ENCODE measurements at regions not wholly inside any gene's neighbourhood (a gene's known extent, or its start where the extent isn't known, plus 50 kb on each side); places are given as distances from the start of the nearest gene placed in this dataset.

DNA sequence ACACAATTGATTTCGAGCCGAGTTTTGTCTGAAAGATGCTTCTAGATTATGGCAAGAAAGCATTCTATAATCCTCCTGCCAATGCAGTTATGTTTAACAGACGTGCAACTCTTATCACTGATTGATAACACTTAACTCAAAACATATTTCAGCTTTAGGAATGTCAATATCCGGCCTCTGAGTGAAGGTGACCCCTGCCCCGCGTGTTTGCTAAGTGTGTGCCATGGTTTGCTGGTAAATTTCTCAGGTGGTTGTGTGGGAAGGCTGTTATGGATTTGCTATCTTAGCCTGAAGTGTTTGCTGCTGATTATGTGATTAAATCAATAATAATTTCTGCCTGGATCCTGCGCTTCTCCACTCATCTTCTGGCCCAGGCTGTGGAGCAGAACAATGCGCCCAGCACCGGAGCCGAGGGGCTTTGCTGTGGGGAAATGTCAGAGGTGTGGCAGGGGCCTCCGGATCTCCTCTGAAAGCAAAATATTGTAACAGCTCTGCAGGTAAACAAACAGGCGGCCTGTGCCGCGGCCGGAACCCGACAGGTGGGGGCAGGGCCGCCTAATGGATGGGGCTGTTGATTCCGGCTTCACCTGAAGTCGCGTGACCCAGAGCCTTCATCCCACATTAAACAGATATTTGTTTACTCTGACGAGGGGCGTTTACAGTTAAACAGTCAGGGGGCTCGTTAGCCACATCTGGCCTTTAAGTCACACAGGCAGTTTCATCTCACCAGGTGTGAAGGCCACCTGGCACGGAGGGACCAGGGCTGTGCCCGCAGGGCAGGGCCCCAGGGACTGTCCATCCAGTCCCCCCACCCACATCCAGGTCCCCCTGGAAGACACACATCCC is 210.7 kb upstream of the SALL3 start:
- Histone ChIP-seq H3K4me1 (ENCODE audit: control insufficient read depth in 1 of 2, insufficient read depth in 2 of 2, low read length in 2 of 2) (no peaks in the 10 kb centered on the region), H3K27ac (ENCODE audit: low read depth in 1 of 2, low read length in 2 of 2) (no peak overlapping the region), H3K27me3 (ENCODE audit: control insufficient read depth in 1 of 2, insufficient read depth in 2 of 2, low read length in 1 of 2) (no peaks in the 10 kb centered on the region), H3K36me3 (ENCODE audit: control insufficient read depth in 1 of 2, insufficient read depth in 2 of 2, low read length in 1 of 2) (no peaks in the 10 kb centered on the region), H3K4me3 (ENCODE audit: low read length in 2 of 2) (no peak overlapping the region), H3K9me3 (ENCODE audit: control insufficient read depth, low read length) (no peaks in the 10 kb centered on the region)
- ATAC-seq (ENCODE audit: low FRiP score) (no peak), DNase-seq (peak in 1 of 2 donors; percentile 57)
- intact Hi-C loops (cut with DNase I): no loop called here
- 58 to 67% methylated on average over 24 to 25 of the region's 25 CpGs for WGBS, 2 donors

DNA sequence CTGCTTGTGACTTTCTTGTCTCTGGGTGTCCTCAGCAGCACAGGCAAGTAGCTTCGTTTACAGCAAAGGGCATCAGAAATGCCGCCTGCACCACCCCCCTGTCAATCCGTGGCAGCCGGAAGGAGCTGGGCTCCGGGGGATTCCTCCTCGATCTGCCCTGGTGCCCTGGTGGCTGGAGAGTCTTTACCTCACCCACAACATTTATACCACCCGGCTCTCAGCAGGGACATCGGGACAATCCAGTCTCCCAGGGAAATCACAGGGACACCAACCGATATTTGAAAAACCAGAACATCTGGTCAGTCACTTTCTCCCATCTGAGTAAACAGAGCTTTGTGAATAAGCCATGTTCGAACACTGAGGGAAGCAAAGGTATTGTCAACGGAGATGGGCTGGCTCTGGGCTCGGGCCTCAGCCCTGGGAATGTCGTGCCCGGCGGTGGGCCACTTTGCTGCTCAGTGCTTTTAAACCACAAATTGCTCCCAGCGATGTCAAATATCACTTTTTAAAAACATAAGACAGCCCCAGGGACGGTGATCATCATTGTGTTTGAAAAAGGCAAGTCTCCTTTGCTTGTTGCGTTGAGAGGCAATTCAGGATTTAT is 210.0 kb upstream of the SALL3 start:
- ATAC-seq (ENCODE audit: low FRiP score) (no peak), DNase-seq (no peak)
- H3K4me1 ChIP-seq (ENCODE audit: control insufficient read depth in 1 of 2, insufficient read depth in 2 of 2, low read length in 2 of 2): no peaks in the 10 kb centered on the region
- no peak overlapping the region for H3K27ac ChIP-seq (ENCODE audit: low read depth in 1 of 2, low read length in 2 of 2)
- H3K27me3 ChIP-seq (ENCODE audit: control insufficient read depth in 1 of 2, insufficient read depth in 2 of 2, low read length in 1 of 2): no peaks in the 10 kb centered on the region
- intact Hi-C loops (cut with DNase I): no loop called here
- H3K4me3 ChIP-seq (ENCODE audit: low read length in 2 of 2): no peak overlapping the region
- H3K36me3 ChIP-seq (ENCODE audit: control insufficient read depth in 1 of 2, insufficient read depth in 2 of 2, low read length in 1 of 2): no peaks in the 10 kb centered on the region
- no peaks in the 10 kb centered on the region for H3K9me3 ChIP-seq (ENCODE audit: control insufficient read depth, low read length)
- 64 to 78% methylated on average over 18 of the region's 18 CpGs for WGBS, 2 donors

DNA sequence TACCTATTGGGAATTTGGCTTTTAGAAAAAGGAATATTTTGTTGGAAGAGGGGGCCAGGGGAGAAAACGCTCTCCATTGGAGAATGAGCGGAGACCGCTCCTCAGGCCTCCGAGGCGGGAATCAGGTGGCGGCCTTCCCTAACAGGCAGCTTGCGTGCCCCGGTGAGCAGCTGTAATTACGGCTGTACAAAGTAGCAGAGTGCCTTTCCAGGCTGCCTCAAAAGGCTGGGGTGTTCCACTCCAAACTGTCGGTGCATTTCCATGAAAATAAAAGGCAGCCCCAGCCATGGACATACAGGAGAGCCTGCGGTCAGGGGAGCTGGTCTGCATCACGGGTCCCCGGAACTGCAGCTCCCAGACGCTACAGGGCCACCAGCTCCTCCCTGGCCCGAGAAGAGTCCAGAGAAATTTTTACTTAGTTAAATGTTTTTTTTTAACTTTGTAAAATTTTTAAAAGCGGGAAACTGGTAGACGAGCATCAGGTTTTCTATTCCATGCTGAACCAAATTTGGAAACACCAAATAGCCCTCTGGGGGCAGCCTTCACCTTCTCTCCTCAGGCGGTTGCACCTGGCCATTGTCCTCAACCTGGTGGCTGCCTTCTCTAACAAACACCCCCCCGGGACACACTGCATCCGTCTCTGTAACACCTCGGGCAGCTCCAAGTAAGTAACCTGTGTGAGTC is 209.3 kb upstream of the SALL3 start:
- intact Hi-C loops (cut with DNase I): no loop called here
- no peak for ATAC-seq (ENCODE audit: low FRiP score)
- H3K4me1 ChIP-seq (ENCODE audit: control insufficient read depth in 1 of 2, insufficient read depth in 2 of 2, low read length in 2 of 2): no peaks in the 10 kb centered on the region
- no peak overlapping the region for H3K27ac ChIP-seq (ENCODE audit: low read depth in 1 of 2, low read length in 2 of 2)
- no peak overlapping the region for H3K4me3 ChIP-seq (ENCODE audit: low read length in 2 of 2)
- H3K36me3 ChIP-seq (ENCODE audit: control insufficient read depth in 1 of 2, insufficient read depth in 2 of 2, low read length in 1 of 2): no peaks in the 10 kb centered on the region
- no peaks in the 10 kb centered on the region for H3K9me3 ChIP-seq (ENCODE audit: control insufficient read depth, low read length)
- no peak for DNase-seq
- H3K27me3 ChIP-seq (ENCODE audit: control insufficient read depth in 1 of 2, insufficient read depth in 2 of 2, low read length in 1 of 2): no peaks in the 10 kb centered on the region
- 84 to 89% methylated on average over 21 of the region's 21 CpGs for WGBS, 2 donors

DNA sequence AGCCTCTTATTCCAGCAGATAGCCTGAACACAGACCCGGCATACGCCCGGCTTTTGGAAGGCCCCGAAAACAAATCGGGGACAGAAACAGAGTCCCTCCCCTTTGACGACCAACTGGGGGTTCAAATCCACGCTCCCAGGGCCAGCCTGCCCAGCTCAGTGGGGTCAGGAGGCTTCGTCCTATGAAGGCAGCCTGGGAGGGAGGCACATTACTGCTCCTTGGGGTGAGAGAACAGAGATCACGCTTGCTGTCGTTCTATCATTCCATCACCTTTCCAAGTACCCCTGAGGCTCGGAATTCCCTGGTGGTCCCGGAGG is 208.8 kb upstream of the SALL3 start:
- Histone ChIP-seq H3K4me1 (ENCODE audit: control insufficient read depth in 1 of 2, insufficient read depth in 2 of 2, low read length in 2 of 2) (no peaks in the 10 kb centered on the region), H3K27me3 (ENCODE audit: control insufficient read depth in 1 of 2, insufficient read depth in 2 of 2, low read length in 1 of 2) (no peaks in the 10 kb centered on the region), H3K9me3 (ENCODE audit: control insufficient read depth, low read length) (no peaks in the 10 kb centered on the region), H3K4me3 (ENCODE audit: low read length in 2 of 2) (no peak overlapping the region), H3K36me3 (ENCODE audit: control insufficient read depth in 1 of 2, insufficient read depth in 2 of 2, low read length in 1 of 2) (no peaks in the 10 kb centered on the region), H3K27ac (ENCODE audit: low read depth in 1 of 2, low read length in 2 of 2) (no peak overlapping the region)
- intact Hi-C loops (cut with DNase I): no loop called here
- 84 to 91% methylated on average over 12 of the region's 12 CpGs for WGBS, 2 donors
- DNase-seq (no peak), ATAC-seq (ENCODE audit: low FRiP score) (no peak)

DNA sequence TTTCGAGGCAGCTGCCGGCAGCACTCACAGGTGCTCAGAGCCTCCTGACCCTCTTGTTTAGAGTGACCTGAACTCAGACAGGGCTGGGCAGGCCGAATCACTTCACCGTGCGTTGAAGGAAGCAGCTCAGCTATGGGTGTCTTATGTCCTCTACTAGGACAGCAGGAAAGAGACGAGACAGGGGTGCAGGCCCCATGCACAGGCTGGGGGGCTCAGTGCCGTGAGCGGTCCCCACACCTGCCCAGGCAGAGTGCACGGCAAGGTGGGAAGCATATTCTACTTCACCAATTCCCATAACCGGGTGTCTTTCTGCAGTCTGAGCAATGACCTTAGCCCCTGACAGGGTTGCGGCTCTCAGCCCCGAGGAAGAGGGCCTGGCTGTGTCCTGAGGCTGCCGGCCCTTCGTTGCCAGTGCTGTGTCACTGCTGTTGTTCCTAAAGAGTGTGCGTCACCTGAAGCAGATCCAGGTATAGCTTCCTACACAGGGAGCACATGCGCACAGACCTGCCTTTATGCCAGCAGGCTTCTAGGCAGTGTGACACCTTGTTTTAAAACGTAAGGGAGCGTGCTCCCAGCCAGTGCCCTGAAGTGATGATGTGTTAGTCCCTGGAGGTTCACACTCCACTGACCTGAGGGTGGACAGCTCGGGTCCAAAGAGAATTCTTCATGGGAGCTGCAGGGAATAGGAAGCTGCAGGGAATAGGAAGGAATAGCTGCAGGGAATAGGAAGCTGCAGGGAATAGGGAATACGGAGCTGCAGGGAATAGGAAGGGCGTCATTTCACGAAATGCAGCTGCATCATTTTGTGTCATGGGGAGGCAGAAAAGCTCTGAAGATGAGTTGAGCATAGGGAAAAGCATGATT is 207.9 kb upstream of the SALL3 start:
- ATAC-seq (ENCODE audit: low FRiP score) (no peak), DNase-seq (no peak)
- H3K27me3 ChIP-seq (ENCODE audit: control insufficient read depth in 1 of 2, insufficient read depth in 2 of 2, low read length in 1 of 2): no peaks in the 10 kb centered on the region
- 92 to 94% methylated on average over 22 of the region's 22 CpGs for WGBS, 2 donors
- no peak overlapping the region for H3K27ac ChIP-seq (ENCODE audit: low read depth in 1 of 2, low read length in 2 of 2)
- intact Hi-C loops (cut with DNase I): no loop called here
- H3K36me3 ChIP-seq (ENCODE audit: control insufficient read depth in 1 of 2, insufficient read depth in 2 of 2, low read length in 1 of 2): no peaks in the 10 kb centered on the region
- no peaks in the 10 kb centered on the region for H3K9me3 ChIP-seq (ENCODE audit: control insufficient read depth, low read length)
- H3K4me3 ChIP-seq (ENCODE audit: low read length in 2 of 2): no peak overlapping the region
- H3K4me1 ChIP-seq (ENCODE audit: control insufficient read depth in 1 of 2, insufficient read depth in 2 of 2, low read length in 2 of 2): no peaks in the 10 kb centered on the region

DNA sequence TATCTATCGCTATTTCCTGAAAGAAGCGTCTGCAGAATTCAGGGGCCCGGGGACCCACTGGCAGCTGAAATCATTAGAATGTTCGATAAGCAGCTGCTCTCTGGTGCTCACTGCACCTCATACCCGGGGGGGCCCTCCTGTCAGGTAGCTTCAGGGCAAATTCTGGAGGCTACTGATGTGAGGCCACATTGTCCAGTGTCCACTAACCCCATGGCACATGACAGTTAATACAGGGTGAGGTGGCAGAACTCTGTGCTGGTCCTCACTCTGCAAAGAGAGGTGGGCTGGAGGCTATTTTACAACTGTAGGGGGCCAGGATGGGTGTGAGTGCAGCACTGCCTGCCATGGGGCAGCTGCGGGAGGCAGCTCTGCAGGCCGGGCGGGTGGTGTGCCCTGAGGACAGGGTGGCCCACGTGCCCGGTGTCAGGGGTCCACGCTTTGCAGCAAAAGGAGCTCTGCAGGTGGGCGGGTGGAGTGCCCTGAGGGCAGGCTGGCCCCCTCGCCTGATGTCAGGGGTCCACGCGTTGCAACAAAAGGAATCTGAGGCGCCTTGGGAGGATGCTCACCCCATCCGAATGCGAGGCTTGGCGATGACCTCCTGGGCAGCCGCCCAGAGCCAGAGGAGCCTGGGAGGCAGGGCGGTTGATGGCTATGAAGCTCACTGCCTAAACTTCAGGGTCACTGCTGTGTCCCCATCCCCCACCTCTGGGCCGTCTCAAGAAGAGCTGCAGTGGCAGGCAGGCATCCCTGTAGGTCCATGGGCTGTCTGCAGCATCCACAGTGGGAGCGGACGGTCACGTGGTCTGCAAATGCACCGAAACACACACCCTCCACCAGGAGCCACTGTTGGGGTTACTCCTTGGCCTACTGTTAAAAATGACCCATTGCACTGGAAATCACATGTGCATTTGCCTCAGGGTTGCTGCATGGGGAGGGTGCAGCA is 207.0 kb upstream of the SALL3 start:
- Histone ChIP-seq H3K4me1 (ENCODE audit: control insufficient read depth in 1 of 2, insufficient read depth in 2 of 2, low read length in 2 of 2) (no peaks in the 10 kb centered on the region), H3K4me3 (ENCODE audit: low read length in 2 of 2) (no peak overlapping the region), H3K27ac (ENCODE audit: low read depth in 1 of 2, low read length in 2 of 2) (no peak overlapping the region), H3K9me3 (ENCODE audit: control insufficient read depth, low read length) (no peaks in the 10 kb centered on the region), H3K36me3 (ENCODE audit: control insufficient read depth in 1 of 2, insufficient read depth in 2 of 2, low read length in 1 of 2) (no peaks in the 10 kb centered on the region), H3K27me3 (ENCODE audit: control insufficient read depth in 1 of 2, insufficient read depth in 2 of 2, low read length in 1 of 2) (no peaks in the 10 kb centered on the region)
- intact Hi-C loops (cut with DNase I): no loop called here
- 90 to 92% methylated on average over 26 of the region's 26 CpGs for WGBS, 2 donors
- ATAC-seq (ENCODE audit: low FRiP score) (no peak), DNase-seq (no peak)

DNA sequence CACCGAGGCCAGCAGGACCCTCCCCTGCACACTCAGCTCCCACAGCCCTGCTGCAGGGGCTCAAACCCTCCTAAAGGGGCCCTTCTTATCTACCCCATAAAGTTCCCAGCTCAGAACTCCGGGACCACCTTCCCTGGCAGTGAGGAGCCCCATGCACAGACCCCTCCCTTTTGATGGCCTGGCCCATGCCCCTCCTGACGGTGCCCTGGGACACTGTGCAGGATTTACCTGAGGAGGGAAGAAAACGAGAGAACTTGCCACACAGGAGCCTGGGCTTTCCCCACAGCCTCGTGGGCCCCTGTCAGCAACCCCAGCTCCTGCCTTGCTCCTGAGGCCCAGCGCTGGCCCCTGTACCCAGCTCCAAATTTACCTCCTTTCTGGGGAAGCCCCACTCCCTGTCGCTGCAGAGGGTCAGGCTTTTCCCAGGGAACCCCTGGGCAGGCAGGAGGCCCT is 206.3 kb upstream of the SALL3 start:
- WGBS, 2 donors: 86 to 90% methylated on average over 7 of the region's 7 CpGs
- intact Hi-C loops (cut with DNase I): no loop called here
- no peaks in the 10 kb centered on the region for H3K4me1 ChIP-seq (ENCODE audit: control insufficient read depth in 1 of 2, insufficient read depth in 2 of 2, low read length in 2 of 2)
- ATAC-seq (ENCODE audit: low FRiP score) (no peak), DNase-seq (no peak)
- no peak overlapping the region for H3K27ac ChIP-seq (ENCODE audit: low read depth in 1 of 2, low read length in 2 of 2)
- no peaks in the 10 kb centered on the region for H3K27me3 ChIP-seq (ENCODE audit: control insufficient read depth in 1 of 2, insufficient read depth in 2 of 2, low read length in 1 of 2)
- no peaks in the 10 kb centered on the region for H3K36me3 ChIP-seq (ENCODE audit: control insufficient read depth in 1 of 2, insufficient read depth in 2 of 2, low read length in 1 of 2)
- no peaks in the 10 kb centered on the region for H3K9me3 ChIP-seq (ENCODE audit: control insufficient read depth, low read length)
- no peak overlapping the region for H3K4me3 ChIP-seq (ENCODE audit: low read length in 2 of 2)

DNA sequence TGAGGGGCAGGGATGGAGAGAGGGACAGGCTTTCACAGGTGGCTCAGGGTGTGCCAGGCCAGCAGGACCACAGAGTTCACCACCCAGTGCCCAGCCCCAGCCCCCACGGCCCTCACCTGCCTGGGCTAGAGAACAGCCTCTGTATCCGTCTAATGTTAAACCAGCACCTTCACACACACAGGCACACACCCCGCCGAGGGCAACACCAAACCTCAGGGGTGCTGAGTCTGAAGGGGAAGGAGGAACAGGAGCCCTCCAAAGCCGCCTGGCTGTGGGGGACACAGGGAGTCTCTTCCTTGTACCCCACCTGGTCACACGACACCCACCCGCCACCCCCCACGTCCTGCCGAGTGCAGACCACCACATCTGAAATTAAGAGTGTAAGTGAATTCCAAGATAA is 205.8 kb upstream of the SALL3 start:
- no peak for DNase-seq
- 91 to 94% methylated on average over 9 of the region's 9 CpGs for WGBS, 2 donors

More for the DNA sequence above, 205.8 kb upstream of the SALL3 start:
- Histone ChIP-seq H3K4me3 (ENCODE audit: low read length in 2 of 2) (no peak overlapping the region), H3K27me3 (ENCODE audit: control insufficient read depth in 1 of 2, insufficient read depth in 2 of 2, low read length in 1 of 2) (no peaks in the 10 kb centered on the region), H3K4me1 (ENCODE audit: control insufficient read depth in 1 of 2, insufficient read depth in 2 of 2, low read length in 2 of 2) (no peaks in the 10 kb centered on the region), H3K9me3 (ENCODE audit: control insufficient read depth, low read length) (no peaks in the 10 kb centered on the region), H3K36me3 (ENCODE audit: control insufficient read depth in 1 of 2, insufficient read depth in 2 of 2, low read length in 1 of 2) (no peaks in the 10 kb centered on the region), H3K27ac (ENCODE audit: low read depth in 1 of 2, low read length in 2 of 2) (no peak overlapping the region)
- intact Hi-C loops (cut with DNase I): no loop called here
- no peak for ATAC-seq (ENCODE audit: low FRiP score)

All from aorta (tissue), 5 donors.